T-helper 1 cell (primary cell): ENCODE measurements at regions not wholly inside any gene's neighbourhood (a gene's known extent, or its start where the extent isn't known, plus 50 kb on each side); places are given as distances from the start of the nearest gene placed in this dataset.

Source experiments
- DNase-seq, 5 donors: peaks; one replicate each; pipeline ENCODE4 v3.0.0-alpha.2; 2012 to 2020

- no peak for DNase-seq
Measured at GRCh38 chr2:120956486-120957156, 221.0 kb downstream of the GLI2 start.

GRCh38 chr2:120957905-120958304 is 222.2 kb downstream of the GLI2 start:
- no peak for DNase-seq

- DNase-seq, result no peak
Measured at GRCh38 chr2:120958623-120959366, 223.1 kb downstream of the GLI2 start.

GRCh38 chr2:120959426-120959825 is 223.8 kb downstream of the GLI2 start:
- DNase-seq, result no peak

- DNase-seq, result no peak
Measured at GRCh38 chr2:120960770-120961366, 225.2 kb downstream of the GLI2 start.

- DNase-seq, result no peak
Measured at GRCh38 chr2:120961396-120961795, 225.7 kb downstream of the GLI2 start.

GRCh38 chr2:120963997-120964705 is 228.5 kb downstream of the GLI2 start:
- no peak for DNase-seq

- DNase-seq, result no peak
Measured at GRCh38 chr2:120964819-120965218, 229.2 kb downstream of the GLI2 start.

- no peak for DNase-seq
Measured at GRCh38 chr2:120966510-120967254, 231.0 kb downstream of the GLI2 start.

GRCh38 chr2:120968307-120969015 is 232.8 kb downstream of the GLI2 start:
- DNase-seq, result no peak

- DNase-seq, result no peak
Measured at GRCh38 chr2:120969613-120970355, 234.1 kb downstream of the GLI2 start.

GRCh38 chr2:120971866-120972265 is 236.2 kb downstream of the GLI2 start:
- no peak for DNase-seq

GRCh38 chr2:120972286-120972685 is 236.6 kb downstream of the GLI2 start:
- DNase-seq, result no peak

- no peak for DNase-seq
Measured at GRCh38 chr2:120973196-120973595, 237.5 kb downstream of the GLI2 start.

- no peak for DNase-seq
Measured at GRCh38 chr2:120974950-120975349, 239.3 kb downstream of the GLI2 start.

GRCh38 chr2:120976501-120977307 is 241.0 kb downstream of the GLI2 start:
- no peak for DNase-seq

GRCh38 chr2:120977582-120978358 is 242.1 kb downstream of the GLI2 start:
- no peak for DNase-seq

GRCh38 chr2:120978359-120979050 is 242.8 kb downstream of the GLI2 start:
- DNase-seq, result no peak

GRCh38 chr2:120979398-120979797 is 243.7 kb downstream of the GLI2 start:
- no peak for DNase-seq
